Keratinocyte (primary cell): ENCODE measurements at regions not wholly inside any gene's neighbourhood (a gene's known extent, or its start where the extent isn't known, plus 50 kb on each side); places are given as distances from the start of the nearest gene placed in this dataset.

Source experiments
- CTCF ChIP-seq, 3 experiments: IDR thresholded peaks in 1 of 3; conservative IDR thresholded peaks in 1 of 3; optimal IDR thresholded peaks in 1 of 3; 2 replicates in 2 of 3; 3 replicates in 1 of 3; pipeline versions ENCODE3 to v1.5.1; 2011; ENCODE audit warnings: low read length in 3 of 3, mild to moderate bottlenecking in 3 of 3, moderate library complexity in 2 of 3, control low read depth in 1 of 3, inconsistent platforms in 1 of 3; ENCODE audit not compliant: insufficient read depth in 2 of 3; ENCODE audit errors: extremely low read depth in 1 of 3
- EZH2 ChIP-seq: IDR thresholded peaks from one replicate; pipeline ENCODE4 v1.6.1; 2012; ENCODE audit warnings: inconsistent platforms, mild to moderate bottlenecking, low read length, moderate library complexity

GRCh38 chr3:5572168-5572567 is 384.7 kb downstream of the EDEM1 start:
- TF ChIP-seq CTCF (optimal IDR thresholded peaks at IDR 0.05 in 1 of 3, IDR thresholded peaks at IDR 0.05 in 1 of 3, conservative IDR thresholded peaks at IDR 0.05 in 1 of 3; ENCODE audit: extremely low read depth in 1 of 3, insufficient read depth in 2 of 3, low read length in 3 of 3) (no peak), EZH2 (no peak)
